SU-DHL-6 (cell line): ENCODE measurements at regions not wholly inside any gene's neighbourhood (a gene's known extent, or its start where the extent isn't known, plus 50 kb on each side); places are given as distances from the start of the nearest gene placed in this dataset.

Experiments
- CTCF ChIP-seq: fragments of 200-600 bp; sonication (generic); IDR thresholded peaks from one replicate; pipeline ENCODE4 v1.5.1; 2017; ENCODE audit warnings: antibody characterized with exemption, mild to moderate bottlenecking, low read length, moderate library complexity; ENCODE audit not compliant: insufficient read depth, poor library complexity, severe bottlenecking
- EZH2phosphoT487 ChIP-seq: fragments of 200-600 bp; sonication (generic), shearing (Covaris generic); conservative IDR thresholded peaks from 2 replicates; pipeline ENCODE4 v1.6.1; 2018; ENCODE audit warnings: mild to moderate bottlenecking, antibody characterized with exemption, low read length, moderate library complexity, mixed read lengths

- no peak for TF ChIP-seq CTCF
- no peak for TF ChIP-seq EZH2phosphoT487
These were observed 121.7 kb upstream of the CHORDC1 start for GRCh38 chr11:90344546-90344945.
